Upper lobe of left lung (tissue), 4 donors: ENCODE measurements at regions not wholly inside any gene's neighbourhood (a gene's known extent, or its start where the extent isn't known, plus 50 kb on each side); places are given as distances from the start of the nearest gene placed in this dataset.

Source experiments
- EP300 ChIP-seq, 4 donors: sonication (generic); formaldehyde crosslinking; IDR thresholded peaks; one replicate each; pipeline ENCODE4 v1.5.1; 2017; ENCODE audit warnings: antibody characterized with exemption in 4 of 4, control low read depth in 2 of 4
- POLR2A ChIP-seq, 4 donors: fragments of 450-650 bp; IDR thresholded peaks; one replicate each; pipeline ENCODE4 v1.5.1; 2016 to 2017; ENCODE audit warnings: antibody characterized with exemption in 4 of 4, mild to moderate bottlenecking in 2 of 4
- POLR2AphosphoS5 ChIP-seq, 2 donors: sonication (generic); formaldehyde crosslinking; IDR thresholded peaks; one replicate each; pipeline ENCODE4 v1.5.1; 2017; ENCODE audit warnings: antibody characterized with exemption in 2 of 2
- TF ChIP-seq, protein P1 (sequence below), 6 experiments: fragments of 450-650 bp in 4 of 6; fragments of 200-600 bp in 2 of 6; sonication (generic) in 2 of 6; IDR thresholded peaks; one replicate each; pipeline ENCODE4 v1.5.1; 2016 to 2019; ENCODE audit warnings: antibody characterized with exemption in 6 of 6

DNA sequence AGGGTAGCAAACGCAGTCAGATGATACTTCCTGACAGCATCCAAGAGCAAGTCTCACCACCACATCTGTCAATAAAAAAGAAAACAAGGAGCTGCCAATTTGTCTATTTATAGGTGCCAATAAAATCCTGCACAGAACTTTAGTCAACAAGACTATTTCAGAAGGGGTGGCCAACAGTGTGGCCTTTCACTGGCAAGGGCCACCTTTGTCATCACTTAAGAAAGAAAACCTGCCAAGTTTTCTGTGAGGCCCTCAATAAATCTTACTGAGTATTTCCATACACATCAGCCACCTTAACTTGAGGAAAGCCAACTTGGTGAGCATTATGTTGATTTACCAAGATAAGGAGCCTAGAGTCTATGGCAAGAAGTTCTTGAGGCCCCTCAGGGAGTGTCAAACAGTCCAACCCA lies 312.3 kb downstream of the ENC1 start:
- TF ChIP-seq, protein P1, sequence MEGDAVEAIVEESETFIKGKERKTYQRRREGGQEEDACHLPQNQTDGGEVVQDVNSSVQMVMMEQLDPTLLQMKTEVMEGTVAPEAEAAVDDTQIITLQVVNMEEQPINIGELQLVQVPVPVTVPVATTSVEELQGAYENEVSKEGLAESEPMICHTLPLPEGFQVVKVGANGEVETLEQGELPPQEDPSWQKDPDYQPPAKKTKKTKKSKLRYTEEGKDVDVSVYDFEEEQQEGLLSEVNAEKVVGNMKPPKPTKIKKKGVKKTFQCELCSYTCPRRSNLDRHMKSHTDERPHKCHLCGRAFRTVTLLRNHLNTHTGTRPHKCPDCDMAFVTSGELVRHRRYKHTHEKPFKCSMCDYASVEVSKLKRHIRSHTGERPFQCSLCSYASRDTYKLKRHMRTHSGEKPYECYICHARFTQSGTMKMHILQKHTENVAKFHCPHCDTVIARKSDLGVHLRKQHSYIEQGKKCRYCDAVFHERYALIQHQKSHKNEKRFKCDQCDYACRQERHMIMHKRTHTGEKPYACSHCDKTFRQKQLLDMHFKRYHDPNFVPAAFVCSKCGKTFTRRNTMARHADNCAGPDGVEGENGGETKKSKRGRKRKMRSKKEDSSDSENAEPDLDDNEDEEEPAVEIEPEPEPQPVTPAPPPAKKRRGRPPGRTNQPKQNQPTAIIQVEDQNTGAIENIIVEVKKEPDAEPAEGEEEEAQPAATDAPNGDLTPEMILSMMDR (IDR thresholded peaks at IDR 0.05): no peak
- TF ChIP-seq POLR2AphosphoS5 (IDR thresholded peaks at IDR 0.05): no peak
- TF ChIP-seq EP300 (IDR thresholded peaks at IDR 0.05): no peak
- TF ChIP-seq POLR2A (IDR thresholded peaks at IDR 0.05): no peak
